Smooth muscle cell (in vitro differentiated cells): ENCODE measurements at regions not wholly inside any gene's neighbourhood (a gene's known extent, or its start where the extent isn't known, plus 50 kb on each side); places are given as distances from the start of the nearest gene placed in this dataset.

Experiments
- DNase-seq: peaks from one replicate; lab custom pipeline; 2025; ENCODE audit not compliant: unreplicated experiment; lab: John Stamatoyannopoulos, UW
- H2AFZ ChIP-seq: fragments of 200-600 bp; sonication (generic); 2 replicates; pipeline ENCODE4 v1.6.0; 2016; ENCODE audit warnings: antibody characterized with exemption, low read depth, mild to moderate bottlenecking
- H3F3A ChIP-seq: fragments of 200-600 bp; sonication (generic); 2 replicates; pipeline ENCODE4 v1.6.0; 2017; ENCODE audit warnings: antibody characterized with exemption, low read depth
- H3K27ac ChIP-seq: fragments of 200-600 bp; sonication (generic); 2 replicates; pipeline ENCODE4 v1.5.1; 2016; ENCODE audit warnings: low read depth, mild to moderate bottlenecking
- H3K27me3 ChIP-seq: fragments of 200-600 bp; sonication (generic); 2 replicates; pipeline ENCODE4 v1.6.1; 2016; ENCODE audit warnings: low read depth, mild to moderate bottlenecking
- H3K36me3 ChIP-seq: fragments of 200-600 bp; sonication (generic); 2 replicates; pipeline ENCODE4 v1.5.1; 2016; ENCODE audit warnings: low read depth
- H3K4me1 ChIP-seq: fragments of 200-600 bp; sonication (generic); 2 replicates; pipeline ENCODE4 v1.5.1; 2016; ENCODE audit warnings: low read depth
- H3K4me2 ChIP-seq: fragments of 200-600 bp; sonication (generic); 2 replicates; pipeline ENCODE4 v1.6.0; 2016; ENCODE audit warnings: mild to moderate bottlenecking
- H3K4me3 ChIP-seq: fragments of 200-600 bp; sonication (generic); 2 replicates; pipeline ENCODE4 v1.5.1; 2016; ENCODE audit warnings: mild to moderate bottlenecking
- H3K79me2 ChIP-seq: fragments of 200-600 bp; sonication (generic); 2 replicates; pipeline ENCODE4 v1.6.0; 2016; ENCODE audit warnings: low read depth, mild to moderate bottlenecking
- H3K9ac ChIP-seq: fragments of 200-600 bp; sonication (generic); 2 replicates; pipeline ENCODE4 v1.6.0; 2016; ENCODE audit warnings: low read depth
- H3K9me3 ChIP-seq: fragments of 200-600 bp; sonication (generic); replicated peaks from 2 replicates; pipeline ENCODE4 v1.5.1; 2016; ENCODE audit warnings: low read depth
- H4K20me1 ChIP-seq: fragments of 200-600 bp; sonication (generic); 2 replicates; pipeline ENCODE4 v1.6.0; 2016; ENCODE audit warnings: low read depth
- CTCF ChIP-seq: fragments of 200-600 bp; sonication (generic); IDR thresholded peaks from 2 replicates; pipeline ENCODE4 v1.5.1; 2017; ENCODE audit warnings: borderline replicate concordance, mild to moderate bottlenecking, antibody characterized with exemption; ENCODE audit not compliant: insufficient read depth, poor library complexity, severe bottlenecking
- WGBS: methylation state at CpG from one replicate; pipeline ENCODE4 v1.1.7; 2016; ENCODE audit warnings: low lambda C conversion rate; 5-methylcytosine and 5-hydroxymethylcytosine counted together

- Histone ChIP-seq H3K36me3 (no peaks in the 10 kb centered on the region), H4K20me1 (no peaks in the 10 kb centered on the region), H3K9ac (no peak overlapping the region), H3K9me3 (no peaks in the 10 kb centered on the region), H3K27ac (no peak overlapping the region), H3F3A (no peaks in the 10 kb centered on the region), H3K79me2 (no peaks in the 10 kb centered on the region), H3K4me3 (no peak overlapping the region), H3K27me3 (no peaks in the 10 kb centered on the region), H3K4me1 (no peaks in the 10 kb centered on the region), H2AFZ (no peak overlapping the region), H3K4me2 (no peak overlapping the region)
- no peak for DNase-seq
- no peak for TF ChIP-seq CTCF
- WGBS, result 63% methylated on average over 1 of the region's 1 CpG
Measured at GRCh38 chr5:121668635-121669034, 183.0 kb upstream of the FTMT start.

- no peak overlapping the region for H3K27ac ChIP-seq
- H3K79me2 ChIP-seq, result no peaks in the 10 kb centered on the region
- WGBS, result 95% methylated on average over 2 of the region's 2 CpGs
- H3K27me3 ChIP-seq, result peaks cover 6% of the 10 kb centered on the region
- H4K20me1 ChIP-seq, result no peaks in the 10 kb centered on the region
- H3K36me3 ChIP-seq, result no peaks in the 10 kb centered on the region
- no peak overlapping the region for H3K9ac ChIP-seq
- H3F3A ChIP-seq, result no peaks in the 10 kb centered on the region
- DNase-seq, result no peak
- H3K9me3 ChIP-seq, result no peaks in the 10 kb centered on the region
- no peak overlapping the region for H2AFZ ChIP-seq
- TF ChIP-seq CTCF, result no peak
- no peaks in the 10 kb centered on the region for H3K4me1 ChIP-seq
- no peak overlapping the region for H3K4me2 ChIP-seq
- no peak overlapping the region for H3K4me3 ChIP-seq
Measured at GRCh38 chr5:121671624-121672023, 180.1 kb upstream of the FTMT start.

- Histone ChIP-seq H3K9ac (no peak overlapping the region), H3K4me1 (no peaks in the 10 kb centered on the region), H3K27me3 (peaks cover 11% of the 10 kb centered on the region), H4K20me1 (no peaks in the 10 kb centered on the region), H2AFZ (no peak overlapping the region), H3K4me2 (no peak overlapping the region), H3K4me3 (no peak overlapping the region), H3K27ac (no peak overlapping the region), H3K79me2 (no peaks in the 10 kb centered on the region), H3K9me3 (no peaks in the 10 kb centered on the region), H3F3A (no peaks in the 10 kb centered on the region), H3K36me3 (no peaks in the 10 kb centered on the region)
- 98% methylated on average over 2 of the region's 2 CpGs for WGBS
- no peak for DNase-seq
- TF ChIP-seq CTCF, result no peak
Measured at GRCh38 chr5:121675924-121676323, 175.8 kb upstream of the FTMT start.

- H3K9me3 ChIP-seq, result no peaks in the 10 kb centered on the region
- no peak for TF ChIP-seq CTCF
- 76% methylated on average over 6 of the region's 6 CpGs for WGBS
- H3K36me3 ChIP-seq, result no peaks in the 10 kb centered on the region
- no peaks in the 10 kb centered on the region for H3K4me1 ChIP-seq
- no peak overlapping the region for H3K9ac ChIP-seq
- no peak overlapping the region for H3K4me3 ChIP-seq
- no peaks in the 10 kb centered on the region for H3K79me2 ChIP-seq
- H3K27me3 ChIP-seq, result peaks cover 8% of the 10 kb centered on the region
- no peak overlapping the region for H3K4me2 ChIP-seq
- H2AFZ ChIP-seq, result no peak overlapping the region
- H4K20me1 ChIP-seq, result no peaks in the 10 kb centered on the region
- no peak for DNase-seq
- H3F3A ChIP-seq, result no peaks in the 10 kb centered on the region
- H3K27ac ChIP-seq, result no peak overlapping the region
Measured at GRCh38 chr5:121681229-121681855, 170.3 kb upstream of the FTMT start.
